ENCODE measurements at regions not wholly inside any gene's neighbourhood (a gene's known extent, or its start where the extent isn't known, plus 50 kb on each side); places are given as distances from the start of the nearest gene placed in this dataset.

GRCh38 chr10:9285690-9286089, 1231.2 kb downstream of the GATA3 start:
- ChIA-PET CTCF (interaction anchor here (1.8 kb wide), 1 partner anchor 10 kb away, joined by 4 read pairs; no protein-coding TSS in a partner anchor), POLR2A (no interaction called here)
- Histone ChIP-seq H3K4me3 (replicated peaks in 1 of 3; ENCODE audit: insufficient read depth in 1 of 3, low read depth in 1 of 3, low read length in 3 of 3) (no peak overlapping the region), H2AFZ (ENCODE audit: low read depth, low read length) (no peak overlapping the region), H3K27me3 (ENCODE audit: control insufficient read depth in 2 of 2, insufficient read depth in 2 of 2, low read length in 2 of 2) (no peaks in the 10 kb centered on the region), H3K9me3 (replicated peaks; ENCODE audit: control insufficient read depth, insufficient read depth, low read length) (no peaks in the 10 kb centered on the region), H3K9me1 (replicated peaks; ENCODE audit: control insufficient read depth, extremely low read depth, insufficient read depth, low read length) (no peaks in the 10 kb centered on the region), H3K4me1 (ENCODE audit: control insufficient read depth, extremely low read depth, insufficient read depth, low read length) (no peaks in the 10 kb centered on the region), H3K9ac (replicated peaks; ENCODE audit: extremely low read depth, insufficient read depth, low read length) (no peak overlapping the region), H4K20me1 (replicated peaks; ENCODE audit: control insufficient read depth, extremely low read depth, insufficient read depth, low read length) (no peaks in the 10 kb centered on the region), H3K27ac (ENCODE audit: insufficient read depth, low read depth, low read length) (no peak overlapping the region), H3K36me3 (ENCODE audit: control insufficient read depth in 2 of 2, extremely low read depth in 1 of 2, insufficient read depth in 2 of 2, low read length in 2 of 2) (no peaks in the 10 kb centered on the region), H3K79me2 (ENCODE audit: control insufficient read depth, insufficient read depth, low read length) (no peaks in the 10 kb centered on the region), H3K4me2 (ENCODE audit: insufficient read depth, low read length) (no peak overlapping the region)
- FAIRE-seq (no peak), DNase-seq (ENCODE audit: low read depth, low spot score) (no peak)
- BruUV-seq (replicated peaks): no TSS peak
- TF ChIP-seq POLR2A (IDR thresholded peaks at IDR 0.05; ENCODE audit: low read depth, low read length) (no peak), FOS (IDR thresholded peaks at IDR 0.05; ENCODE audit: borderline replicate concordance, insufficient read depth, low read length) (no peak), MAX (IDR thresholded peaks at IDR 0.05; ENCODE audit: insufficient read depth, insufficient read length) (no peak), MYC (IDR thresholded peaks at IDR 0.05; ENCODE audit: low read depth, low read length) (no peak), POLR2AphosphoS5 (IDR thresholded peaks at IDR 0.05; ENCODE audit: insufficient read depth, low read depth, low read length) (no peak), CTCF (IDR thresholded peaks at IDR 0.05; ENCODE audit: extremely low read depth in 1 of 2, insufficient read depth in 1 of 2, low read depth in 1 of 2, low read length in 2 of 2) (no peak), GATA2 (IDR thresholded peaks at IDR 0.05; ENCODE audit: insufficient read depth, insufficient read length, low read depth, low read length) (no peak), JUN (IDR thresholded peaks at IDR 0.05; ENCODE audit: borderline replicate concordance, insufficient read depth, insufficient read length, low read depth) (no peak), EZH2 (IDR thresholded peaks at IDR 0.05; ENCODE audit: borderline replicate concordance, low read depth, low read length, severe bottlenecking) (no peak)
- dilution Hi-C loops (cut with MboI; ENCODE audit: extremely low pct_ligation_motif_present, low sequenced_read_pairs) (no loop called here), intact Hi-C loops (cut with micrococcal nuclease) (no loop called here)

Data from endothelial cell of umbilical vein (primary cell).